ENCODE measurements at regions not wholly inside any gene's neighbourhood (a gene's known extent, or its start where the extent isn't known, plus 50 kb on each side); places are given as distances from the start of the nearest gene placed in this dataset.

DNA sequence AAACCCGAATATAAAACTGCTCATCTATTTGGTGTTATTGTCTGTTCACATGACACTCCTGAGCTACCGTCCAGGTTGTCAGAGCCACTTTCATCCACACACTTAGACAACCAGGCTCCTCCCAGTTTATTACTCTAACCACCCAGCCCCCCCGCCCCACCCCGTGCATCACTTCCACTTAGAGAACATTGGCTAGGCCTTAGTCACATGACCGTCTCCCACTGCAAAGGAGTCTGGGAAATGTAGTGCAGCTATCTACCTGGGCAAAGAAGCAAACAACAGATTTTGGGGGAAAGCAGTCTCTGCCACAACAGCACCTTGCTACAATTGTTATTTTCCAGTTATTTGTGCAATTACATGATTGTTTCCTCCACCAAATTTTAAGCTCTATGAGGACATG is 57.6 kb upstream of the RBPJ start:
- TF ChIP-seq, protein P1, sequence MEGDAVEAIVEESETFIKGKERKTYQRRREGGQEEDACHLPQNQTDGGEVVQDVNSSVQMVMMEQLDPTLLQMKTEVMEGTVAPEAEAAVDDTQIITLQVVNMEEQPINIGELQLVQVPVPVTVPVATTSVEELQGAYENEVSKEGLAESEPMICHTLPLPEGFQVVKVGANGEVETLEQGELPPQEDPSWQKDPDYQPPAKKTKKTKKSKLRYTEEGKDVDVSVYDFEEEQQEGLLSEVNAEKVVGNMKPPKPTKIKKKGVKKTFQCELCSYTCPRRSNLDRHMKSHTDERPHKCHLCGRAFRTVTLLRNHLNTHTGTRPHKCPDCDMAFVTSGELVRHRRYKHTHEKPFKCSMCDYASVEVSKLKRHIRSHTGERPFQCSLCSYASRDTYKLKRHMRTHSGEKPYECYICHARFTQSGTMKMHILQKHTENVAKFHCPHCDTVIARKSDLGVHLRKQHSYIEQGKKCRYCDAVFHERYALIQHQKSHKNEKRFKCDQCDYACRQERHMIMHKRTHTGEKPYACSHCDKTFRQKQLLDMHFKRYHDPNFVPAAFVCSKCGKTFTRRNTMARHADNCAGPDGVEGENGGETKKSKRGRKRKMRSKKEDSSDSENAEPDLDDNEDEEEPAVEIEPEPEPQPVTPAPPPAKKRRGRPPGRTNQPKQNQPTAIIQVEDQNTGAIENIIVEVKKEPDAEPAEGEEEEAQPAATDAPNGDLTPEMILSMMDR (IDR thresholded peaks at IDR 0.05; ENCODE audit: low read length) = no peak
- TF ChIP-seq EZH2 (IDR thresholded peaks at IDR 0.05; ENCODE audit: borderline replicate concordance, low read length) = no peak

Measured in OCI-LY1 (cell line).